ENCODE measurements at regions not wholly inside any gene's neighbourhood (a gene's known extent, or its start where the extent isn't known, plus 50 kb on each side); places are given as distances from the start of the nearest gene placed in this dataset.

DNA sequence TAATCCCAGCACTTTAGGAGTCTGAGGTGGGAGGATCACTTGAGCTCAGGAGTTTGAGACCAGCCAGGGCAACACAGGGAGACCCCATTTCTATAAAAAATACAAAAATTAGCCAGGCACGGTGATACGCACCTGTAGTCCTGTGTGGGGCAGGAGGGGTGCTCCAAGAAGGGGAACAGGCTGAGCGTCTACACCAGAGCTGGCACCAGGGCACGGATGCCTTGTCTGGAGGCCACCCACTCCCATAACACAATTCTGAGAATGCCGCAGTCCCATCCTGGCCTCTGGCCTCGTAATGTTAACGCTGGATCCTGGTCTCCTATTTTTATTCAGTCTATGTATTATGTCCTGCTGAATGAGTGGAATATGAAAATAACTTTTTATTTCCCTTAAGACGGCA lies 161.3 kb downstream of the WSCD1 start:
- TF ChIP-seq, protein P1, sequence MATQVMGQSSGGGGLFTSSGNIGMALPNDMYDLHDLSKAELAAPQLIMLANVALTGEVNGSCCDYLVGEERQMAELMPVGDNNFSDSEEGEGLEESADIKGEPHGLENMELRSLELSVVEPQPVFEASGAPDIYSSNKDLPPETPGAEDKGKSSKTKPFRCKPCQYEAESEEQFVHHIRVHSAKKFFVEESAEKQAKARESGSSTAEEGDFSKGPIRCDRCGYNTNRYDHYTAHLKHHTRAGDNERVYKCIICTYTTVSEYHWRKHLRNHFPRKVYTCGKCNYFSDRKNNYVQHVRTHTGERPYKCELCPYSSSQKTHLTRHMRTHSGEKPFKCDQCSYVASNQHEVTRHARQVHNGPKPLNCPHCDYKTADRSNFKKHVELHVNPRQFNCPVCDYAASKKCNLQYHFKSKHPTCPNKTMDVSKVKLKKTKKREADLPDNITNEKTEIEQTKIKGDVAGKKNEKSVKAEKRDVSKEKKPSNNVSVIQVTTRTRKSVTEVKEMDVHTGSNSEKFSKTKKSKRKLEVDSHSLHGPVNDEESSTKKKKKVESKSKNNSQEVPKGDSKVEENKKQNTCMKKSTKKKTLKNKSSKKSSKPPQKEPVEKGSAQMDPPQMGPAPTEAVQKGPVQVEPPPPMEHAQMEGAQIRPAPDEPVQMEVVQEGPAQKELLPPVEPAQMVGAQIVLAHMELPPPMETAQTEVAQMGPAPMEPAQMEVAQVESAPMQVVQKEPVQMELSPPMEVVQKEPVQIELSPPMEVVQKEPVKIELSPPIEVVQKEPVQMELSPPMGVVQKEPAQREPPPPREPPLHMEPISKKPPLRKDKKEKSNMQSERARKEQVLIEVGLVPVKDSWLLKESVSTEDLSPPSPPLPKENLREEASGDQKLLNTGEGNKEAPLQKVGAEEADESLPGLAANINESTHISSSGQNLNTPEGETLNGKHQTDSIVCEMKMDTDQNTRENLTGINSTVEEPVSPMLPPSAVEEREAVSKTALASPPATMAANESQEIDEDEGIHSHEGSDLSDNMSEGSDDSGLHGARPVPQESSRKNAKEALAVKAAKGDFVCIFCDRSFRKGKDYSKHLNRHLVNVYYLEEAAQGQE (IDR thresholded peaks at IDR 0.05; ENCODE audit: low read depth): no peak
- TF ChIP-seq NFIC (IDR thresholded peaks at IDR 0.05): no peak
- no peak for TF ChIP-seq YY1 (IDR thresholded peaks at IDR 0.05; ENCODE audit: low read depth)
- TF ChIP-seq, protein P2, sequence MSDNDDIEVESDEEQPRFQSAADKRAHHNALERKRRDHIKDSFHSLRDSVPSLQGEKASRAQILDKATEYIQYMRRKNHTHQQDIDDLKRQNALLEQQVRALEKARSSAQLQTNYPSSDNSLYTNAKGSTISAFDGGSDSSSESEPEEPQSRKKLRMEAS (IDR thresholded peaks at IDR 0.05): no peak
- no peak for TF ChIP-seq EGR1 (IDR thresholded peaks at IDR 0.05)
- no peak for TF ChIP-seq EP300 (IDR thresholded peaks at IDR 0.05; ENCODE audit: borderline replicate concordance)
- TF ChIP-seq FOXM1 (IDR thresholded peaks at IDR 0.05; ENCODE audit: borderline replicate concordance, low read depth): no peak
- TF ChIP-seq, protein P3, sequence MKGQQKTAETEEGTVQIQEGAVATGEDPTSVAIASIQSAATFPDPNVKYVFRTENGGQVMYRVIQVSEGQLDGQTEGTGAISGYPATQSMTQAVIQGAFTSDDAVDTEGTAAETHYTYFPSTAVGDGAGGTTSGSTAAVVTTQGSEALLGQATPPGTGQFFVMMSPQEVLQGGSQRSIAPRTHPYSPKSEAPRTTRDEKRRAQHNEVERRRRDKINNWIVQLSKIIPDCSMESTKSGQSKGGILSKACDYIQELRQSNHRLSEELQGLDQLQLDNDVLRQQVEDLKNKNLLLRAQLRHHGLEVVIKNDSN (IDR thresholded peaks at IDR 0.05): no peak
- no peak for TF ChIP-seq TEAD4 (IDR thresholded peaks at IDR 0.05)
